GM18505 (cell line): ENCODE measurements at regions not wholly inside any gene's neighbourhood (a gene's known extent, or its start where the extent isn't known, plus 50 kb on each side); places are given as distances from the start of the nearest gene placed in this dataset.

ENCODE experiments used
- ATAC-seq: cut with Tn5 transposase; IDR thresholded peaks from one replicate; pipeline ENCODE4 v1.9.1; 2021; ENCODE audit not compliant: unreplicated experiment
- POLR2A ChIP-seq: IDR thresholded peaks from 4 replicates; pipeline ENCODE4 v1.6.1; 2011; ENCODE audit warnings: borderline replicate concordance; ENCODE audit not compliant: insufficient read depth, insufficient read length; ENCODE audit errors: extremely low read depth

GRCh38 chr20:52889225-52889624 lies 82.9 kb upstream of the TSHZ2 start:
- no peak for TF ChIP-seq POLR2A
- no peak for ATAC-seq

- no peak for ATAC-seq
- no peak for TF ChIP-seq POLR2A
Observed at GRCh38 chr20:52888096-52888495, 84.1 kb upstream of the TSHZ2 start.

- TF ChIP-seq POLR2A, result no peak
- ATAC-seq, result no peak
Observed at GRCh38 chr20:52880997-52881396, 91.2 kb upstream of the TSHZ2 start.

GRCh38 chr20:52880259-52880658 lies 91.9 kb upstream of the TSHZ2 start:
- no peak for TF ChIP-seq POLR2A
- no peak for ATAC-seq

- no peak for ATAC-seq
- no peak for TF ChIP-seq POLR2A
Observed at GRCh38 chr20:52874241-52874640, 97.9 kb upstream of the TSHZ2 start.

- ATAC-seq, result no peak
- TF ChIP-seq POLR2A, result no peak
Observed at GRCh38 chr20:52869698-52870501, 102.3 kb upstream of the TSHZ2 start.

GRCh38 chr20:52869276-52869675 lies 102.9 kb upstream of the TSHZ2 start:
- TF ChIP-seq POLR2A, result no peak
- ATAC-seq, result no peak

- TF ChIP-seq POLR2A, result no peak
- ATAC-seq, result no peak
Observed at GRCh38 chr20:52867305-52867704, 104.9 kb upstream of the TSHZ2 start.

- no peak for ATAC-seq
- TF ChIP-seq POLR2A, result no peak
Observed at GRCh38 chr20:52864916-52865605, 107.1 kb upstream of the TSHZ2 start.

GRCh38 chr20:52859156-52859876 lies 112.8 kb upstream of the TSHZ2 start:
- no peak for TF ChIP-seq POLR2A
- no peak for ATAC-seq

- no peak for ATAC-seq
- TF ChIP-seq POLR2A, result no peak
Observed at GRCh38 chr20:52852714-52853113, 119.4 kb upstream of the TSHZ2 start.

- ATAC-seq, result no peak
- TF ChIP-seq POLR2A, result no peak
Observed at GRCh38 chr20:52847731-52848359, 124.3 kb upstream of the TSHZ2 start.

- no peak for TF ChIP-seq POLR2A
- ATAC-seq, result no peak
Observed at GRCh38 chr20:52847029-52847660, 125.0 kb upstream of the TSHZ2 start.

GRCh38 chr20:52845044-52845443 lies 127.1 kb upstream of the TSHZ2 start:
- no peak for TF ChIP-seq POLR2A
- no peak for ATAC-seq

GRCh38 chr20:52843425-52843824 lies 128.7 kb upstream of the TSHZ2 start:
- ATAC-seq, result no peak
- TF ChIP-seq POLR2A, result no peak
